Activated CD8-positive, alpha-beta memory T cell treated with anti-CD3 and anti-CD28 coated beads, Interleukin-2, amount 50 U/mL, for 48 hours (primary cell): ENCODE measurements at regions not wholly inside any gene's neighbourhood (a gene's known extent, or its start where the extent isn't known, plus 50 kb on each side); places are given as distances from the start of the nearest gene placed in this dataset.
"Not testable (repeated sequence)": the region's sequence is repeated elsewhere in the genome, so short reads cannot be mapped to it uniquely, and the experiment has no call there.

Experiments
- DNase-seq: peaks from one replicate; pipeline ENCODE4 v3.0.0-alpha.2; 2020

DNA sequence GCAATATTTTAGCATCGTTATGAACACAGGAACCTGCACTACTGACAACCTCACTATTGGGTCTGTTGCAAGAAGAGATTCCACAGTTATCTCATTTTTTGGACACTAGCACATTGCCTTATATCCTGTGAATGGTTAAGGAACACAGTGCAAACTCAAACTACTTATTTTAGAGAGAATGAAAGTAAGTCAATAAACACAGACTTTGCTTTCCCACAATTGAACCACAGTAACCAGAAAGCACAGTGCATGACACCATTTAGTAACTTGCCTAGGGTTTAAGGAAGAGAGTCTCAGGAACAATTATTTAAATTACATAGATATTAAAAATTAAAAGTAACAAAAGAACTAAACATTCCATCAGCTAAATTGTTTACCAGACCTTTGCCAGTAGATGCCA, 468.8 kb downstream of the ZWINT start:
- no peak for DNase-seq

DNA sequence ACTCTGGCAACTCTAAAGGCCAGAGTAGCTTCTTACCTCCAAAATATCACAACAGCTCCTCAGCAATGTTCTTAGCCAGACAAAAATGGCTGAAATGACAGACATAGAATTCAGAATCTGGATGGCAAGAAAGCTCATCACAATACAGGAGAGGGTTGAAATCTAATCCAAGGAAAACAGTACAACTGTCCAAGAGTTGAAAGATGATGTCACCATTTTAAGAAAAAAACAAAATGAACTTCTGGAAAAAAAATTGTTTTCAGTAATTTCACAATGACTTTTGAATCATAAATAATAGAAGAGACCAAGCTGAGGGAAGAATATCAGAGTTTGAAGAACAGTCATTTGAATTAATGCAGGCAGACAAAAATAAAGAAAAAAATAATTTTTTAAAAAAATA, 479.5 kb downstream of the ZWINT start:
- DNase-seq, result no peak

DNA sequence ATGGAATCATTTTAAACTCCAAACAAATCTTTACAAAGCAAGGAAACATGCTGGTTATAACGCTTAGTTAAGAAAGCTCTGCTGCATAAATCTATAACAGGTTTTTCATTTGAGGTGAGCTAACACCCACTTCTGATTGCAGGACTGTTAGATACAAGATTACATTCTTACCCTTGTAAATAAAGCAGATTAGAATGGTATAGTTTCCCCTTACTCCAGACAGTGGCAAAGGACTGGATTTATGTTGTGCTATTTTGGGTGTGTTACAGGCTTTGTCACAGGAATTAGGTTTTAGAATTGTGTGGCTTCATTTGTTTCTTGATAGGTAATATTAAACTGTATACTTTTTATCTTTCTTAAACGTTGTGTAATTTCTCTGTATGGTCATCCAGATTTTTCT, 487.6 kb downstream of the ZWINT start:
- DNase-seq, result no peak

DNA sequence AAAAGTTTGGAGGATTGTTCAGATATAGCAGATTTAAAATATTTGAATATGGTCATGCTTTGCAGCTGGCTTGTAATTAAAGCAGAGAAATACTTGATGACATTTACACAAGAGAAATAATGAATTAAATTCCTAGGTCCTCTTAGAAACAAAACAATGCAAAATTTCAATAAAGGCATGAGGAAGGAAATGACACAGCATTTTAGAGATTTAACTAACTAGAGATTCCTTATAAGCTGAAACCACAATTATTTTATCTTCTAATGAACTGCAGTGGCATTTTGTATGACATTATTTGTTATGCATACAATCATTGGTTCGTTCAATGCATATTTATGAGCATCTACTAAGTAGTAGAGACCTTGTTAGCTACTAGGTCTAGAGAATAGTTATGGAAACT, 490.9 kb downstream of the ZWINT start:
- DNase-seq, result no peak

GRCh38 chr10:55867848-55868247, 493.2 kb downstream of the ZWINT start:
- DNase-seq, result no peak

DNA sequence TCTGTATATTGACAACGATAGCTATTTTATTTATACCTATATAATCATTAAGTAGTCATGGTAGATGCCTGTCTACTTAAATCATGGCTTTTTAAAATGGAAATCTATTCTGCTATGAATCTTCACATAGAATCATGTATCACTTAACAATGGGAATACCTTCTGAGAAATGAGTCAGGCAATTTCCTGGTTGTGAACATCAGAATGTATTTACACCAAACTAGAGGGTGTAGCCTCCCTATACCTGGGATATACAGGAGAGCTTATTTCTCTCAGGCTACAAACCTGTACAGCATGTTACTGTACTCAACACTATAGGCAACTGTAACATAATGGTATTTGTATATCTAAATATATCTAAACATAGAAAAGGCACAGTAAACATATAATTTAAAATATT, 502.3 kb downstream of the ZWINT start:
- DNase-seq, result no peak

- DNase-seq, result no peak
Measured at GRCh38 chr10:55852900-55853299, 508.2 kb downstream of the ZWINT start.

DNA sequence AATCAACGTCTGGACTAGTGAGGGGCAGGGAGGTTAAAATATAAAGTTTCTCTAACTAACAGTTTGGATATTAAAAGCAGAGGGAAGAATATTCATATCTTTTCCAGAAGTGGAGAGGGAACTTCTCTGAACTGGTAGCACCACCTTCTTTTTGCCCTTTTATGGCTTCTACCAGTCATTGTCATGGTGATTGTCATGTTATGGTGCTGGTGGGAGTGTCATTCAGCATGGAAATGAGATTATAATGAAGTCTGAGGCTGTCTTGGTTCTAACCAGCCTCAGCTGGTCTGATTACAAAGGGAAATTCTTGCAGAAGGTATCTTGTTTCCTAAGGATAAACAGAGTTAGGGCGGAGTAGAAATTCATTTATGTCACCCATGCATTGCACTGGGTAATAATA, 523.8 kb downstream of the ZWINT start:
- DNase-seq, result no peak

DNA sequence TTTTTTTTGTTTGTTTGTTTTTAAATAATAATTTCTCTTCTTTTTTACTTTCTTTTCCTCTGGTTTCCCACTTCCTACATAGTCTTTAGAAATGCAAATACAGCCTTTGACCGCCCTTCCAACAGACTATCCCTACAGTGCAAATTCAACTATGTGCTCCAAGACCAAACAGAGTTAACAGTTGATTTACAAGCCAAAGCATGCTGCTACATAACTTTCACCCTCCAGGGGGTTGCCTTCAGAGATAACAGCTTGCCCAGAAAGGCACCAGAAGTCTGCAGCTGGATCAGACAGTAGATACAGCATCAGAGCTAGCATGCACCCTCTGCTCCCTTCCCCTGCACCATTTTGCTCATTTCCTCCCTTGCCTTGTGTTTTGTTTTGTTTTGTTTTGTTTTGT, 539.0 kb downstream of the ZWINT start:
- no peak for DNase-seq

DNA sequence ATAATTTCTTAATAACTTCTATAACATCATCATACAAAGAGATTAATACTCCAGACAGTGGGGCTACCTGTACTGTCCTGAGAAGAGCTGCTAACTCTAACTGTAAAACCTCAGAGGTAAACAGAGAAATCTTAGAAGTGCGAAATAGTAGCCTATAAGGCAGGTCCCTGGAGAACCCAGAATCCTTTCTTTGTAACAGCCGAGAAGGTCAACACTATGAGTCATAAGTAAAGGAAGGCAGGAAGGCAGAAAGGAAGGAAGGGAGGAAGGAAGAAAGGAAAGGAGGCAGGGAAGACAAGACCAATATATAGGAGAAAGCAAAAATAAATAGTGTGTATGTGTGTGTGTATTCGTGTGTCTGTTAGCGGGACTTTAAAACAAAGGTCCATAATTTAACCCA, 540.6 kb downstream of the ZWINT start:
- DNase-seq, result no peak

GRCh38 chr10:55820071-55820470, 541.0 kb downstream of the ZWINT start:
- no peak for DNase-seq

DNA sequence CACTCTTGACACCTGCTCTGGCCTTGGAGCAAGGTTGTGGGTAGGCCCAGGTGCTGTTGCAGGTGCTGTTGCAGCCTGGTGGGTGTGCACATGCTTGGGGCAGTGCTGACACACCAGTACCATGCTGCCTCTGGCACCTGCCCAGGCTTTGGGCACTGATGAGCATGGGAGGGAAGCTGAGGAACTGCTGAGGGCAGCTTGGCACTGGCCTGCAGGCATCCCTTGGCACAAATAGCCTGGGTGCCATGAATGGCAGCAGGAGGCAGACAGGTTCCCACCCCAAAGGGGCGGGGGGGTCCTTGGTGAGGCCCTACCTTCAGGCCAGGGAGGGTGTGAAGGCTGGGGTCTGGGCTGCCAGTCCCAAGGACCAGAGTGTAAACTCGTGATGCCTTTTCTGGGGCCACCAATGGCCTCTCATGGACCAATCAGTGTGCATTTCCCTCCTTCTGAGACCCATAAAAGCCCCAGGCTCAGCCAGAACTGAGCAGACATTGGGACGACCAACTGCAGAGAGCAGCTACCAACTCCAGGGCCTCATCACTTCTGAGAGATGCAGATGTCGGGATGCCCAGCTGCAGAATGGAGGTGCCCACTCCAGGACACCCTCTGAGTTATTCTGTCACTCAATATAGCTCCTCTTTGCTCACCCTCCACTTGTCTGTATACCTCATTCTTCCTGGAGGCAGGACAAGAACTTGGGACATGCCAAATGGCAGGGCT, 547.4 kb downstream of the ZWINT start:
- no peak for DNase-seq

DNA sequence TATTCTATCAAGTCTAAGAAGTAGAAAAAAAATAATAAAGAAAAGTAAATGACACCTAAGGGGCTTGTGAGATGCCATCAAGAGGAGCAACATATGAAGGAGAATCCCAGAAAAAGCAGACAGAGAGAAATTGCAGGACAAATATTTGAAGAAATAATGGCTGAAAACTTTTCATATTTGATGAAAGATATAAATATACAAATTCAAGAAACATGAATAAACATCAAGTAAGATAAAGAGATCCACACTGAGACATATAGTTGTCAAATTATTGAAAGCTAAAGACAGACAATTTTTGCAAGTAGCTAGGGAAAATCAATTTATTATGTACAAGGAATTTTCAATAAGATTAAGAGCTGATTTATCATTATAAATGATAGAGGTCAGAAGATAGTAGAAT, 558.0 kb downstream of the ZWINT start:
- no peak for DNase-seq

GRCh38 chr10:55801353-55801661, 559.8 kb downstream of the ZWINT start:
- no peak for DNase-seq

- no peak for DNase-seq
Measured at GRCh38 chr10:55800602-55801352, 560.3 kb downstream of the ZWINT start.

GRCh38 chr10:55793024-55793423, 568.0 kb downstream of the ZWINT start:
- no peak for DNase-seq

GRCh38 chr10:55790276-55790675, 570.8 kb downstream of the ZWINT start:
- not testable (repeated sequence) for DNase-seq

DNA sequence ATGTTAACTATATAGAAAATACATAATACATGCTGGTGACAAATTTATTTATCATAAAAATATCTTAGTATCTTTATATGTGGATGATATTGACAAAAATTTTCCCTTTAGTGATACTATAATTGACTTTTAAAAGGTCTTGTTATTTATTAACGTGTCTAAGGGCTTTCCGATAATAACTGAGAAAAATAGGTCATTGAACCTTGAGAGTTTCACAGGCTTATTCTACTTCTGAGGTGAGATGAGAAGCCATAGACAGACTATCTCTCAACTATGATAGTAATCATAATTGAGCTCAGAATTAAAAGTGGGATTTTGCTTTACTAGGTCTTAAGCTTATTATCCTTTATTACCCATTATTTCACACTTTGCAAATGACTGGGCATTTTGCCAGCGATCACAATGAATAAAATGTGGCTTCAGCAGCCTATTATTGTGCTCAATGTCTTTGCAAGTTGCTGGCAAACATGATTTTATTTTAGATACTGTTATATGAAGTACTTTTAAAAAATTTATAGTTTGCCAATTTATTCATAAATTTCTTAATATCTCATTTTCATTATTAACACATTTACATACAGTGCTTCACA, 574.5 kb downstream of the ZWINT start:
- no peak for DNase-seq

GRCh38 chr10:55782181-55782580, 578.9 kb downstream of the ZWINT start:
- DNase-seq, result no peak

DNA sequence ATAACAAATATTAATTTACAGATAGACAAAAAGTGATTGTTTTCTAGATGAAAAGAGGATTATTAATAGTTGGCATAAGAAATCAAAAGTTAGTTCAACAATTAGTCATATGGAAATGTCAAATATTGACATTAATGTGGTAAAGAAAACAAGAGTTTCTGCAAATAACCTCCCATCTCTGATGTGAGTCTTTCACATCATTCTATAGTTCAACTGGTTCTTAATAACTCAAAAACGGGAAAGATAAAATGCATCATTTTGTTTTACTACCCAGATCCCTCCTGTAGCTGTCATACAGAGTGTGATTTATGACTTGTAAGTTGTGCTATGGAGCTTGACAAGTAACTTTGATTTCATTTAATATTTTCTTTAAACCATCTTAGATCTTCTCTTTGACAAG, 594.8 kb downstream of the ZWINT start:
- no peak for DNase-seq

DNA sequence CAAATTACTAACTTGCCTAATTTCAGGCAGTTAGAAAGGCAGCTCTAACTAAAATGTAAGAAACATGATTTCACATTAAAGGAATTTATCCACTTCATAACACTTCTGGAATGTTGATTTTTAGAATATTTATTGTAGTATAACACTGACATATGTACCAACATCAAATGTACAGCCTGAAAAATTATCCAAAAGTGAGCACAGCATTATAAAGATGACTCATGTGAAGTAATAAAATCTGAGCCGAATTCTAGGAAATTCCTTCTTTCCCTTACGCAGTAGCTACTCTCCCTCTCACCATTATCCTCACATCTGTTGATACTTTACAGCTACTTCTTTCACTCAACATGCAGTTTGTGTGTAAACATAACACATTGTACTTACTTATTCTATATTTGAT, 610.6 kb downstream of the ZWINT start:
- DNase-seq, result no peak

- no peak for DNase-seq
Measured at GRCh38 chr10:55747244-55747643, 613.8 kb downstream of the ZWINT start.

DNA sequence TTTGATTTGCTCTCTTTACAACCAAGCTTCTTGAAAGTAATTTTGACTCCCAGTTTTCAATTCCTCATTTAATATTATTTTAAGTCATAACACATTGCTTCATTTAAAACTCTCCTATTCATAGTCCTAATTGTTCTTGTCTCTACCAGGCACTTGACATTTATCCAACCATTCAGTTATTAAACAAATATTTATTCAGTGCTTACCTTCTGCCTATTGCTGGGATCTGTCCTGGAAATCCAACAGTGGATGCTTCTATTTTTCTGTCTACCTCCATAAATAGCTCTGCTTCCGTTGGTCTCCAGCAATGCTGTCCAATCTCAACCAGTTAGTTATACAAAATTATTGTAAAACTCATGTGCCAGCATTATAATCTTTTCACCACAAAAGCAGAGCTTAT, 615.1 kb downstream of the ZWINT start:
- no peak for DNase-seq

- DNase-seq, result no peak
Measured at GRCh38 chr10:55742487-55742886, 618.6 kb downstream of the ZWINT start.

DNA sequence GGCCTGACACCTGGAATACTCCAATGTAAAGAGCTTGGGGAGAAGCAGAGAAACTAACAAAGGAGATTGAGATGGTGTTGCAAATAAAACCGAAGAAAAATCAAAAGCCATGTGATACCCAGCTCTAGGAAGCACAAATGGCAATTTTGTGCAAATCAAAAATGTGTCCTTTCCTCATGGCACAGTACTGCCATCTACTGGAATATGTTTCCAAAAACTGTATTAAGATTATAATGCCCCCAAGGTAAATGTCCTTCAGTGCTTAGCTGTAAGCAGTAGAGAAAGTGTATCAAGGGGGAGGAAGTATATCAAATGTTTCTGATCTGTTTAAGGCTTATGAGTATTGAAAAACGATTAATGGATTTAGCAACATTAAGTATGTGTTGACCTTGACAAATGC, 620.3 kb downstream of the ZWINT start:
- DNase-seq, result not testable (repeated sequence)
